Thyroid gland (tissue), 4 donors: ENCODE measurements at regions not wholly inside any gene's neighbourhood (a gene's known extent, or its start where the extent isn't known, plus 50 kb on each side); places are given as distances from the start of the nearest gene placed in this dataset.

Experiments used
- DNase-seq, 2 donors: peaks; one replicate each; pipeline ENCODE4 v3.0.0-alpha.2; 2019
- H3K27ac ChIP-seq, 3 donors: fragments of 200-600 bp; sonication (generic); 1 replicate in 2 of 3; 2 replicates in 1 of 3; pipeline ENCODE4 v1.5.1; 2016 to 2019; ENCODE audit warnings: mild to moderate bottlenecking in 1 of 3, moderate library complexity in 1 of 3
- H3K27me3 ChIP-seq: fragments of 200-600 bp; sonication (generic); one replicate; pipeline ENCODE4 v1.5.1; 2019
- H3K36me3 ChIP-seq, 2 donors: fragments of 200-600 bp; sonication (generic); one replicate each; pipeline ENCODE4 v1.5.1; 2016 to 2019
- H3K4me1 ChIP-seq, 2 donors: fragments of 200-600 bp; sonication (generic); one replicate each; pipeline ENCODE4 v1.5.1; 2017 to 2019
- H3K4me3 ChIP-seq, 3 donors: fragments of 200-600 bp; sonication (generic); replicated peaks in 1 of 3; 1 replicate in 2 of 3; 2 replicates in 1 of 3; pipeline ENCODE4 v1.5.1; 2016; ENCODE audit warnings: mild to moderate bottlenecking in 1 of 3
- H3K9me3 ChIP-seq: fragments of 200-600 bp; sonication (generic); one replicate; pipeline ENCODE4 v1.5.1; 2017
- POLR2A ChIP-seq, 2 donors: fragments of 450-650 bp; IDR thresholded peaks; one replicate each; pipeline ENCODE4 v1.6.1; 2017; ENCODE audit warnings: antibody characterized with exemption in 2 of 2, mild to moderate bottlenecking in 2 of 2, moderate library complexity in 1 of 2
- WGBS, 2 donors: methylation state at CpG; one replicate each; pipeline ENCODE4 v1.1.5; 2017; 5-methylcytosine and 5-hydroxymethylcytosine counted together
- intact Hi-C: fragments of 100-400 bp; cut with DNase I; formaldehyde crosslinking; loops from one replicate; pipeline ENCODE4 v1.15.1; 2023
- TF ChIP-seq, protein P1 (sequence below), 6 experiments: fragments of 200-600 bp in 3 of 6; fragments of 450-650 bp in 3 of 6; sonication (generic) in 3 of 6; IDR thresholded peaks; one replicate each; pipeline ENCODE4 v1.5.1; 2016 to 2019; ENCODE audit warnings: antibody characterized with exemption in 6 of 6, mild to moderate bottlenecking in 2 of 6, inconsistent platforms in 1 of 6, moderate library complexity in 1 of 6

DNA sequence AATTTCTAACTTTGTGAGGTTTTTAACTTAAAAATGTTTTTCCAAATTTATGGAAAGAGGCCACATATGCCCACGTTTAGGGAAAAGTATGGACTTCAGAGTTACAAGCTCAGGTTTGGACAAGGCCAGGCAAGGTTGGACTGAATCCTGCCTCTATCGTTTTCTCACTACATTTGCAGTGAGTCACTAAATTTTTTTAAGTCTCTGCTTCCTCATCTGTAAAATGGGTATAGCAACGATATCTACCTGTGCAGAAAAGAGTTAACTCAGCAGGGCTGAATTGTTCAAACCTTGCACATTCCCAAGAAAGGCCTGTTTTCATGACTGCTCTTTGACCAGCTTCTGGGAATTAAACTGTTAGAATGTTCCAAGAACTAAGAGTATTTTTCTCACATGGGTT is 159.1 kb downstream of the LTN1 start:
- H3K27me3 ChIP-seq, result no peaks in the 10 kb centered on the region
- WGBS, 2 donors, result 90 to 94% methylated on average over 3 of the region's 3 CpGs

DNA sequence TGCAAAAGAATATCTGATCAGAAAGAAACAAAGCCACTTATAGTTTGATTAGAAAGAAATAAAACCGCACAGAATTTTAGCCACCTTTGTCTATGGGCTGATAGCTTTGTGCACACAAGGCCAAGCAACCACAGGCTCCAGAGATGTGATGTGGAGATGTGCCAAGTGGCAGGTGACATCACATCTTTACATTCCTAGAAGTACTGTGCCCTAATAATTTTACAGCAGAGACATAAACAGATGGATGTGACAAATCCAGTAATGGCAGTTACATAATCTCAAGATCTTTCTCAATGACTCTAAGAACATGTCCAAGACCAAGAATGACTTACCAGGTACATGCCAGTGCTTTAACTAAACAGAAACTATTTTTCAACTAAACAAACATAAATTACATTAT is 159.5 kb downstream of the LTN1 start:
- H3K4me1 ChIP-seq, result no peaks in the 10 kb centered on the region
- no peak overlapping the region for H3K4me3 ChIP-seq
- no peak overlapping the region for H3K27ac ChIP-seq
- WGBS, 2 donors, result 79 to 100% methylated on average over 1 of the region's 1 CpG
- no peak for DNase-seq
- TF ChIP-seq, protein P1, sequence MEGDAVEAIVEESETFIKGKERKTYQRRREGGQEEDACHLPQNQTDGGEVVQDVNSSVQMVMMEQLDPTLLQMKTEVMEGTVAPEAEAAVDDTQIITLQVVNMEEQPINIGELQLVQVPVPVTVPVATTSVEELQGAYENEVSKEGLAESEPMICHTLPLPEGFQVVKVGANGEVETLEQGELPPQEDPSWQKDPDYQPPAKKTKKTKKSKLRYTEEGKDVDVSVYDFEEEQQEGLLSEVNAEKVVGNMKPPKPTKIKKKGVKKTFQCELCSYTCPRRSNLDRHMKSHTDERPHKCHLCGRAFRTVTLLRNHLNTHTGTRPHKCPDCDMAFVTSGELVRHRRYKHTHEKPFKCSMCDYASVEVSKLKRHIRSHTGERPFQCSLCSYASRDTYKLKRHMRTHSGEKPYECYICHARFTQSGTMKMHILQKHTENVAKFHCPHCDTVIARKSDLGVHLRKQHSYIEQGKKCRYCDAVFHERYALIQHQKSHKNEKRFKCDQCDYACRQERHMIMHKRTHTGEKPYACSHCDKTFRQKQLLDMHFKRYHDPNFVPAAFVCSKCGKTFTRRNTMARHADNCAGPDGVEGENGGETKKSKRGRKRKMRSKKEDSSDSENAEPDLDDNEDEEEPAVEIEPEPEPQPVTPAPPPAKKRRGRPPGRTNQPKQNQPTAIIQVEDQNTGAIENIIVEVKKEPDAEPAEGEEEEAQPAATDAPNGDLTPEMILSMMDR (IDR thresholded peaks at IDR 0.05), result no peak
- TF ChIP-seq POLR2A (IDR thresholded peaks at IDR 0.05), result no peak
- no peaks in the 10 kb centered on the region for H3K36me3 ChIP-seq
- intact Hi-C loops, result no loop called here
- H3K9me3 ChIP-seq, result no peaks in the 10 kb centered on the region
- H3K27me3 ChIP-seq, result no peaks in the 10 kb centered on the region

More for the DNA sequence above, 159.1 kb downstream of the LTN1 start:
- no peak overlapping the region for H3K27ac ChIP-seq
- H3K36me3 ChIP-seq, result no peaks in the 10 kb centered on the region
- TF ChIP-seq, protein P1 (IDR thresholded peaks at IDR 0.05), result no peak
- TF ChIP-seq POLR2A (IDR thresholded peaks at IDR 0.05), result no peak
- no peaks in the 10 kb centered on the region for H3K9me3 ChIP-seq
- intact Hi-C loops, result no loop called here
- H3K4me1 ChIP-seq, result no peaks in the 10 kb centered on the region
- DNase-seq, result no peak
- no peak overlapping the region for H3K4me3 ChIP-seq

DNA sequence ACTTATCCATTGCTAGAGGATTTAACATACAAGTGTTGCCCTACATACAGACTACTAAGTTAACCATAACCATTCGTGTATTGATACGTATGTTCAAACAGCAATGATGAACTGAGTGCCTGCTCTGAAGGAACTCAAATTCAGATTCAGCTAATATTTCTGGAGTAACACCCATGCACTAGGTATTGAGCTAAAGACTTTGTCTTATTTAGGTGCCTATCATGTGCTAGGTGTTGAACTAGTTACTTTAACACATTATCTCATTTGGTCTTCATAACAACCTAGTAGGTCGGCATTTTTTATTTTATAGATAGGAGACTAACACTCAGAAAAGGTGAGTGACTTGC is 160.0 kb downstream of the LTN1 start:
- Histone ChIP-seq H3K27me3 (no peaks in the 10 kb centered on the region), H3K27ac (no peak overlapping the region), H3K9me3 (no peaks in the 10 kb centered on the region), H3K36me3 (no peaks in the 10 kb centered on the region), H3K4me1 (no peaks in the 10 kb centered on the region), H3K4me3 (no peak overlapping the region)
- intact Hi-C loops, result no loop called here
- TF ChIP-seq, protein P1 (IDR thresholded peaks at IDR 0.05), result no peak
- TF ChIP-seq POLR2A (IDR thresholded peaks at IDR 0.05), result no peak
- no peak for DNase-seq
- WGBS, 2 donors, result 94 to 96% methylated on average over 3 of the region's 3 CpGs

DNA sequence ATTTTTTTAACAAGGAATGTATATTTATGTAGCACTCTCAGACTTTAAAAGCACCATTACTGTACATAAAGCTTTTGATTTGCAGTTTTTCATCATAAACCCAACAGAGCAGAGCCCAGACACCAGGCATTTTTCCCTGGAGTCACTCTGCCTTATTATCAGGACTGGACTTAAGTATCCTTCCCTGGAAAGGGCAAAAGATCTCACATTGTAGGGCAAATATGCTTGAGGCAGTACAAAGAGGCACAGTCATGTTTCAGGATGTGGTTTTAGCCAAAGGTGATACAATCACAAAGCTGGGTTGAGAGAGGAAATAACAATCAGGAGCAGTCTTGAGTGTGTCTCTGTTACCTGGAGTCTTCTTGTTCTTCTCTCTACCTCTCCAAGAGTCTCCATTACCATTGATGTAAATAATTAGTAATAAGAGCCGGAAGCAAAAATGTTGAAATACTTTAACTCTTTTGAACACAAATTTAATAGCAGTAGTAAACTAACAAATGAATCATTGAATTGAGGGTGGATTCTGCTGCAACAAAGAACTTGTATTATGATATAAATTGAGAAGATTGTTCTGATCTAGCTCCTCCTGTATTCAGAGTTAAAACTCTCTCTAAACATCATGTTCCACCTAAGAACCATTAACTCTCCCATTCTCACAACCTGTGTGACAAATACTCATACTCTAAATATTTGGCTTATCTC is 160.5 kb downstream of the LTN1 start:
- H3K4me3 ChIP-seq, result no peak overlapping the region
- no peaks in the 10 kb centered on the region for H3K9me3 ChIP-seq
- H3K27ac ChIP-seq, result no peak overlapping the region
- WGBS, 2 donors, result 63 to 66% methylated on average over 1 of the region's 1 CpG
- TF ChIP-seq, protein P1 (IDR thresholded peaks at IDR 0.05), result no peak
- TF ChIP-seq POLR2A (IDR thresholded peaks at IDR 0.05), result no peak
- no peaks in the 10 kb centered on the region for H3K27me3 ChIP-seq
- no peaks in the 10 kb centered on the region for H3K36me3 ChIP-seq
- H3K4me1 ChIP-seq, result no peaks in the 10 kb centered on the region
- DNase-seq, result no peak
- intact Hi-C loops, result no loop called here

DNA sequence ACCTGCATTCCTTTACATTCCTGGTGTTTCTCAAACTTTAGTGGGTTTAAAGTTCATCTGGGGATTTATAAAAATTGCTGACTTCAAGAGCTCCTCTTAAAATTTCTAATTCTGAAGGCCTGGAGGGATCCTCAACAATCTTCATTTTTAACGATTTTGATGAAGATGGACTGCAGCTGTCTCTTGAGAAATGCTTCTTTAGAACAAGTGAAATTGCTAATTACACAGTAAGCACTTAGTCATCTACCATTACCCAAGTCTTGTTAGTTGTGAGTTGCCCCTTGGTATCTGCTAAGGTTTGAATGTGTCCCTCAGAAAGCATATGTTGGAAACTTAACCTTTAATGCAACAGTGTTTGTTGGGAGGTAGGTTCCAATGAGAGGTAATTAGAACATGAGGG is 163.7 kb downstream of the LTN1 start:
- no peak for DNase-seq
- H3K27ac ChIP-seq, result no peak overlapping the region
- no peak for TF ChIP-seq POLR2A (IDR thresholded peaks at IDR 0.05)
- TF ChIP-seq, protein P1 (IDR thresholded peaks at IDR 0.05), result no peak
- intact Hi-C loops, result no loop called here
- H3K4me3 ChIP-seq, result no peak overlapping the region
- no peaks in the 10 kb centered on the region for H3K36me3 ChIP-seq
- no peaks in the 10 kb centered on the region for H3K9me3 ChIP-seq
- WGBS, 2 donors, result 76 to 79% methylated on average over 1 of the region's 1 CpG
- H3K27me3 ChIP-seq, result no peaks in the 10 kb centered on the region
- no peaks in the 10 kb centered on the region for H3K4me1 ChIP-seq
